ENCODE measurements at regions not wholly inside any gene's neighbourhood (a gene's known extent, or its start where the extent isn't known, plus 50 kb on each side); places are given as distances from the start of the nearest gene placed in this dataset.

DNA sequence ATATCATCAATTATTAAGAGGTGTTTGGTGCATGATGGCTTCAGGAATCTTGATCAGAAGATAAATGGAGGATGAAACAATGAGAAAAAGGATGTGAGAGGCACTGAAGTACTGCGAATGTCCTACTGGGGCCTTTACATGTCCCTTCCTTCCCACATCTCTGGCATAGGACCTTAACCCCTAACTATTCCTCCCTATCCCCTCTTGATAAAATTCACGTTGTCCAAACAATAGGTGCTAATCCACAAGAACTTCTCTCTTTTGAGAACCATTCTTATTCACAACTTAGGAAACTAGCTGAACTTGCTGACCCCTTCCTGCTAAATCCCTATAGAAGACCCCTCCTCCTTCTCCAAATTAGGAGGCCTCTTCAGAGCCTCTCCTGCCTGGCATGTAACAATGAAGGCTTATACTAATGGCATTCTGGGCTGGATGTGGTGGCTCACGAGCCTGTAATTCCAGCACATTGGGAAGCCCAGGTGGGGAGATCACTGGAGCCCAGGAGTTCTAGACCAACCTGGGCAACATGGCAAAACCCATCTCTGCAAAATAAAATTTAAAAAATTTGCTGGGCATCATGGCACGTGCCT, 276.5 kb upstream of the SMARCA2 start (continued):
- TF ChIP-seq, protein P1, sequence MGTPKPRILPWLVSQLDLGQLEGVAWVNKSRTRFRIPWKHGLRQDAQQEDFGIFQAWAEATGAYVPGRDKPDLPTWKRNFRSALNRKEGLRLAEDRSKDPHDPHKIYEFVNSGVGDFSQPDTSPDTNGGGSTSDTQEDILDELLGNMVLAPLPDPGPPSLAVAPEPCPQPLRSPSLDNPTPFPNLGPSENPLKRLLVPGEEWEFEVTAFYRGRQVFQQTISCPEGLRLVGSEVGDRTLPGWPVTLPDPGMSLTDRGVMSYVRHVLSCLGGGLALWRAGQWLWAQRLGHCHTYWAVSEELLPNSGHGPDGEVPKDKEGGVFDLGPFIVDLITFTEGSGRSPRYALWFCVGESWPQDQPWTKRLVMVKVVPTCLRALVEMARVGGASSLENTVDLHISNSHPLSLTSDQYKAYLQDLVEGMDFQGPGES (IDR thresholded peaks at IDR 0.05; ENCODE audit: low read depth, low read length), result no peak
- no peak for TF ChIP-seq TAF1 (IDR thresholded peaks at IDR 0.05; ENCODE audit: borderline replicate concordance, low read depth, low read length)

DNA sequence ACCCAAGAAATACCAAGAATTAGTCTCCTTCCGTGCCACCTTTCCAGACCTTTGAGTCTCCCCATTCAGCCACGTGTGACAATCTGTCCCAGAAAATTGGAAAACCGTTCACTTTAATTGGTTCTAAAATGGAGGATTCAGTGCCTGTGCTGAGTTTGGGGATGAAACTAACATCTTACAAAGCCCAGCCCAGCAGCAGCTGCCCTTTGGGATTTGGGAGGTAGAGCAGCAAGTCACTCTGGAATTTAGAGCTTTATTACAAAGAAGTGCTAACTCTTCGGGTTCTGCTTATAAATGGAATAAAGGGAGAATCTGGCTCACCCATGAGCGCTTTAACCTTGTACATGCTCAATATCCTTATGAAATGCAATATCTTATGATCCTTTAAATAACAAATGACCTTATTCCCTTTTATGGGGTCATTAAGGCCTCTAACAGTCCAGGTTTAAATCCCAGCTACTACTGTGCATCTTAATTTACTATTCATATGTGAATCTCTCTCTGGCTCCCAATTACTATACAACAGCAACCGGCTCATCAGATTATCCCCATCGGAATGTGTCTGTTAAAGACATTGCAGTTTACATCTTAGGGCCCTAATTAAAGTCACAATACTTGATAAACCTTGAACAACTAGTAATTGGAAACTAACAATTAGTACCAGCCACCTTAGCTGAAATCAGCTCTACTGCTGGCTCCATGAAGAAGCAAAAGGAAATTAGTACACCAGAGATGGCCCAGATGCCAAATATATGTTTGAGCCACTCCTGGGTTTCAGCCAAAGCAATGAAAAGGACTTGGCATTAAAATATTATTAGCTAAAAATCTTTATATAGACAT, 271.8 kb upstream of the SMARCA2 start:
- WGBS (ENCODE audit: low lambda C conversion rate), result 14% methylated on average over 7 of the region's 7 CpGs
- H3F3A ChIP-seq (replicated peaks; ENCODE audit: insufficient read depth), result no peaks in the 10 kb centered on the region
- H3K79me2 ChIP-seq (ENCODE audit: insufficient read depth), result no peaks in the 10 kb centered on the region
- TF ChIP-seq, protein P2, sequence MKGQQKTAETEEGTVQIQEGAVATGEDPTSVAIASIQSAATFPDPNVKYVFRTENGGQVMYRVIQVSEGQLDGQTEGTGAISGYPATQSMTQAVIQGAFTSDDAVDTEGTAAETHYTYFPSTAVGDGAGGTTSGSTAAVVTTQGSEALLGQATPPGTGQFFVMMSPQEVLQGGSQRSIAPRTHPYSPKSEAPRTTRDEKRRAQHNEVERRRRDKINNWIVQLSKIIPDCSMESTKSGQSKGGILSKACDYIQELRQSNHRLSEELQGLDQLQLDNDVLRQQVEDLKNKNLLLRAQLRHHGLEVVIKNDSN (IDR thresholded peaks at IDR 0.05; ENCODE audit: borderline replicate concordance, low read depth), result no peak
- TF ChIP-seq, protein P1 (IDR thresholded peaks at IDR 0.05; ENCODE audit: low read depth, low read length), result no peak
- no peak for TF ChIP-seq RCOR1 (IDR thresholded peaks at IDR 0.05; ENCODE audit: low read length)
- TF ChIP-seq RAD21 (IDR thresholded peaks at IDR 0.05; ENCODE audit: low read length), result no peak
- TF ChIP-seq EP300 (IDR thresholded peaks at IDR 0.05; ENCODE audit: borderline replicate concordance in 1 of 2, low read depth in 1 of 2, low read length in 1 of 2), result no peak
- no peak for TF ChIP-seq FOSL2 (IDR thresholded peaks at IDR 0.05; ENCODE audit: borderline replicate concordance, low read depth)
- TF ChIP-seq FOXJ3 (CRISPR knock-in tag; IDR thresholded peaks at IDR 0.05), result no peak
- no peak for TF ChIP-seq TEAD4 (IDR thresholded peaks at IDR 0.05; ENCODE audit: borderline replicate concordance, insufficient read depth)
- no peak overlapping the region for H3K4me3 ChIP-seq (ENCODE audit: low read depth in 2 of 2, low read length in 1 of 2)
- no peak overlapping the region for H3K4me2 ChIP-seq
- H3K27me3 ChIP-seq (ENCODE audit: insufficient read depth), result no peaks in the 10 kb centered on the region
- no peak overlapping the region for H3K27ac ChIP-seq (ENCODE audit: low read depth in 2 of 2, low read length in 1 of 2)
- no peaks in the 10 kb centered on the region for H4K20me1 ChIP-seq (ENCODE audit: insufficient read depth)
- no peaks in the 10 kb centered on the region for H3K36me3 ChIP-seq (replicated peaks in 1 of 2; ENCODE audit: control insufficient read depth in 1 of 2, insufficient read depth in 2 of 2, low read length in 1 of 2)
- no peaks in the 10 kb centered on the region for H3K4me1 ChIP-seq (ENCODE audit: control insufficient read depth in 1 of 2, insufficient read depth in 2 of 2, low read depth in 1 of 2, low read length in 1 of 2)
- POLR2A ChIA-PET, result no interaction called here
- H3K9ac ChIP-seq, result no peak overlapping the region
- no peaks in the 10 kb centered on the region for H3K9me2 ChIP-seq
- no peak overlapping the region for H2AFZ ChIP-seq (ENCODE audit: low read depth)
- no peak for DNase-seq
- CTCF ChIA-PET, result interaction anchor here (1.3 kb wide), 1 partner anchor 10 kb away, joined by 8 read pairs; no protein-coding TSS in a partner anchor
- H3K9me3 ChIP-seq, result no peaks in the 10 kb centered on the region

DNA sequence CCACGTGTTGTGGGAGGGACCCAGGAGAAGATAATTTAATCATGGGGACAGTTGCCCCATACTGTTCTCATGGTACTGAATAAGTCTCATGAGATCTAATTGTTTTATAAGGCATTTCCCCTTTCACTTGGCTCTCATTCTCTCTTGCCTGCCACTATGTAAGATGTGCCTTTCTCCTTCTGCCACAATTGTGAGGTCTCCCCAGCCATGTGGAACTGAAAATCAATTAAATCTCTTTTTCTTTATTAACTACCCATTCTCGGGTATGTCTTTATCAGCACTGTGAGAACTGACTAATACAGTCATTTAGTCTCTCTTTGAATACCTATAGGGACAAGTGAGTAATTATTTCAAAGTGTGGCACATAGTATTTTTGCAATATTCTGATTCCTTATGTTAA, 269.2 kb upstream of the SMARCA2 start:
- Histone ChIP-seq H3K9me3 (no peaks in the 10 kb centered on the region), H3K9ac (no peak overlapping the region), H3K4me1 (ENCODE audit: control insufficient read depth in 1 of 2, insufficient read depth in 2 of 2, low read depth in 1 of 2, low read length in 1 of 2) (no peaks in the 10 kb centered on the region), H3K79me2 (ENCODE audit: insufficient read depth) (no peaks in the 10 kb centered on the region), H3K36me3 (replicated peaks in 1 of 2; ENCODE audit: control insufficient read depth in 1 of 2, insufficient read depth in 2 of 2, low read length in 1 of 2) (no peaks in the 10 kb centered on the region), H3K4me3 (ENCODE audit: low read depth in 2 of 2, low read length in 1 of 2) (no peak overlapping the region), H3K9me2 (no peaks in the 10 kb centered on the region), H4K20me1 (ENCODE audit: insufficient read depth) (no peaks in the 10 kb centered on the region), H3K27me3 (ENCODE audit: insufficient read depth) (no peaks in the 10 kb centered on the region), H3K27ac (ENCODE audit: low read depth in 2 of 2, low read length in 1 of 2) (no peak overlapping the region), H3F3A (replicated peaks; ENCODE audit: insufficient read depth) (no peaks in the 10 kb centered on the region), H2AFZ (ENCODE audit: low read depth) (no peak overlapping the region), H3K4me2 (no peak overlapping the region)
- DNase-seq, result no peak
- 1% methylated on average over 2 of the region's 2 CpGs for WGBS (ENCODE audit: low lambda C conversion rate)
- ChIA-PET POLR2A (no interaction called here), CTCF (interaction anchor here (1.2 kb wide), 1 partner anchor 13 kb away, joined by 4 read pairs; no protein-coding TSS in a partner anchor)
- TF ChIP-seq RAD21 (IDR thresholded peaks at IDR 0.05; ENCODE audit: low read length) (no peak), MXI1 (IDR thresholded peaks at IDR 0.05; ENCODE audit: low read depth, low read length) (no peak), GATA2 (CRISPR knock-in tag; IDR thresholded peaks at IDR 0.05) (no peak), FOXJ3 (CRISPR knock-in tag; IDR thresholded peaks at IDR 0.05) (no peak)
- TF ChIP-seq, protein P3, sequence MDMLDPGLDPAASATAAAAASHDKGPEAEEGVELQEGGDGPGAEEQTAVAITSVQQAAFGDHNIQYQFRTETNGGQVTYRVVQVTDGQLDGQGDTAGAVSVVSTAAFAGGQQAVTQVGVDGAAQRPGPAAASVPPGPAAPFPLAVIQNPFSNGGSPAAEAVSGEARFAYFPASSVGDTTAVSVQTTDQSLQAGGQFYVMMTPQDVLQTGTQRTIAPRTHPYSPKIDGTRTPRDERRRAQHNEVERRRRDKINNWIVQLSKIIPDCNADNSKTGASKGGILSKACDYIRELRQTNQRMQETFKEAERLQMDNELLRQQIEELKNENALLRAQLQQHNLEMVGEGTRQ (IDR thresholded peaks at IDR 0.05; ENCODE audit: borderline replicate concordance, low read depth, low read length), result no peak
- TF ChIP-seq, protein P4, sequence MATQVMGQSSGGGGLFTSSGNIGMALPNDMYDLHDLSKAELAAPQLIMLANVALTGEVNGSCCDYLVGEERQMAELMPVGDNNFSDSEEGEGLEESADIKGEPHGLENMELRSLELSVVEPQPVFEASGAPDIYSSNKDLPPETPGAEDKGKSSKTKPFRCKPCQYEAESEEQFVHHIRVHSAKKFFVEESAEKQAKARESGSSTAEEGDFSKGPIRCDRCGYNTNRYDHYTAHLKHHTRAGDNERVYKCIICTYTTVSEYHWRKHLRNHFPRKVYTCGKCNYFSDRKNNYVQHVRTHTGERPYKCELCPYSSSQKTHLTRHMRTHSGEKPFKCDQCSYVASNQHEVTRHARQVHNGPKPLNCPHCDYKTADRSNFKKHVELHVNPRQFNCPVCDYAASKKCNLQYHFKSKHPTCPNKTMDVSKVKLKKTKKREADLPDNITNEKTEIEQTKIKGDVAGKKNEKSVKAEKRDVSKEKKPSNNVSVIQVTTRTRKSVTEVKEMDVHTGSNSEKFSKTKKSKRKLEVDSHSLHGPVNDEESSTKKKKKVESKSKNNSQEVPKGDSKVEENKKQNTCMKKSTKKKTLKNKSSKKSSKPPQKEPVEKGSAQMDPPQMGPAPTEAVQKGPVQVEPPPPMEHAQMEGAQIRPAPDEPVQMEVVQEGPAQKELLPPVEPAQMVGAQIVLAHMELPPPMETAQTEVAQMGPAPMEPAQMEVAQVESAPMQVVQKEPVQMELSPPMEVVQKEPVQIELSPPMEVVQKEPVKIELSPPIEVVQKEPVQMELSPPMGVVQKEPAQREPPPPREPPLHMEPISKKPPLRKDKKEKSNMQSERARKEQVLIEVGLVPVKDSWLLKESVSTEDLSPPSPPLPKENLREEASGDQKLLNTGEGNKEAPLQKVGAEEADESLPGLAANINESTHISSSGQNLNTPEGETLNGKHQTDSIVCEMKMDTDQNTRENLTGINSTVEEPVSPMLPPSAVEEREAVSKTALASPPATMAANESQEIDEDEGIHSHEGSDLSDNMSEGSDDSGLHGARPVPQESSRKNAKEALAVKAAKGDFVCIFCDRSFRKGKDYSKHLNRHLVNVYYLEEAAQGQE (IDR thresholded peaks at IDR 0.05; ENCODE audit: low read depth, low read length), result no peak
- TF ChIP-seq, protein P5, sequence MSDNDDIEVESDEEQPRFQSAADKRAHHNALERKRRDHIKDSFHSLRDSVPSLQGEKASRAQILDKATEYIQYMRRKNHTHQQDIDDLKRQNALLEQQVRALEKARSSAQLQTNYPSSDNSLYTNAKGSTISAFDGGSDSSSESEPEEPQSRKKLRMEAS (IDR thresholded peaks at IDR 0.05; ENCODE audit: low read depth), result no peak
